GM18502 (cell line): ENCODE measurements at regions not wholly inside any gene's neighbourhood (a gene's known extent, or its start where the extent isn't known, plus 50 kb on each side); places are given as distances from the start of the nearest gene placed in this dataset.
"Not testable (repeated sequence)": the region's sequence is repeated elsewhere in the genome, so short reads cannot be mapped to it uniquely, and the experiment has no call there.

ENCODE experiments used
- ATAC-seq: cut with Tn5 transposase; IDR thresholded peaks from one replicate; pipeline ENCODE4 v1.9.1; 2021; ENCODE audit warnings: mild to moderate bottlenecking; ENCODE audit not compliant: unreplicated experiment, poor library complexity

DNA sequence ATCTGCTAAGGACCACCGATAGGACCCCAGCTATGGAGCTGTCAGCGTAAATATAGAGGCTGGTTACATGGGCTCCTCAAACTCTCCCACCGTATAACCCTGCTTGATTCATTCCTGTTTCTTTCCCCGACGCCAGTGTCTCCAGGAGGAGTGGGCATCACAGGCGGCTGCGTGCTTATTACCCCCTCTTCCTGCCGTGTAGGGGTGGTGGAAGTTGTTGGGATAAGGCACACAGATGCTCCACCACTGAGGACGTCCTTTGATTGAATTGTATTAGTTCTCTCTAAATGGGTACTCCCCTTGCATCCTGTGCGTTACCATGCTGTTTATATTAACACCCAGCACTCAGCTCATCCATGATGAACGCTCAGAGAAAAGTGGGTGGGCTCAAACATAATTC lies 104.6 kb downstream of the ZBTB18 start:
- no peak for ATAC-seq

DNA sequence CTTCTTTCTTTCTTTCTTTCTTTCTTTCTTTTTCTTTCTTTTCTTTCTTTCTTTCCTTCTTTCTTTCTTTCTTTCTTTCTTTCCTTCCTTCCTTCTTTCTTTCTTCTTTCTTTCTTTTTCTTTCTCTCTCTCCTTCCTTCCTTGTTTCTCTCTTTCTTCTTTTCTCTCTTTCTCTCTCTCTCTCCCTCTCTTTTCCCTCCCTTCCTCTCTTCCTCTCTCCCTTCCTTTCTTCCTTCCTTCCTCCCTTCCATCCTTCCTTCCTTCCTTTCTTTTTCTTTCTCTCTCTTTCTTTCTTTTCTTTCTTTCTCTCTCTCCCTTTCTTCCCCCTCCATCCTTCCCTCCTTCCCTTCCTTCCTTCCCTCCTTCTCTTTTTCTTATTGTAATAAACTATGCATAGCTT lies 105.5 kb downstream of the ZBTB18 start:
- ATAC-seq = not testable (repeated sequence)

- ATAC-seq = no peak
Measured at GRCh38 chr1:244157731-244158438, 106.8 kb downstream of the ZBTB18 start.

DNA sequence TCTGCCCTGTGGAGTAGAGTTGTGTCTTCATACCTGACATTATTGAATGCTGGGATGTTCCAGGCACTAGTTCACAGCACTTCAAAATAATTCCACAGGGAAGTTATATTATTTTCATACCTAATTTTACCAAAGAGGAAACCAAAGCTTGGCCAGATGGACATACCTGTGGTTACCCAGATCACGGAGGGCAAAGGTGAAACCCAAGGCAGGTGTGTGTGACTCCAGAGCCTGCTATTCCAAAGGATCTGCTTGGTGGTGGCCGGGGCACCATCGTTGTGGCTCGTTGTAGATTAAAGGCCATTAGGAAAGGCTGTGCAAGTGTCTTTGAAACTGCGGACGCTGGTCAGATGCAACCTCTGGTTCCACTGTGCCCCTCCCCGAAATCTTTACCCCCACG lies 108.6 kb downstream of the ZBTB18 start:
- ATAC-seq = no peak

DNA sequence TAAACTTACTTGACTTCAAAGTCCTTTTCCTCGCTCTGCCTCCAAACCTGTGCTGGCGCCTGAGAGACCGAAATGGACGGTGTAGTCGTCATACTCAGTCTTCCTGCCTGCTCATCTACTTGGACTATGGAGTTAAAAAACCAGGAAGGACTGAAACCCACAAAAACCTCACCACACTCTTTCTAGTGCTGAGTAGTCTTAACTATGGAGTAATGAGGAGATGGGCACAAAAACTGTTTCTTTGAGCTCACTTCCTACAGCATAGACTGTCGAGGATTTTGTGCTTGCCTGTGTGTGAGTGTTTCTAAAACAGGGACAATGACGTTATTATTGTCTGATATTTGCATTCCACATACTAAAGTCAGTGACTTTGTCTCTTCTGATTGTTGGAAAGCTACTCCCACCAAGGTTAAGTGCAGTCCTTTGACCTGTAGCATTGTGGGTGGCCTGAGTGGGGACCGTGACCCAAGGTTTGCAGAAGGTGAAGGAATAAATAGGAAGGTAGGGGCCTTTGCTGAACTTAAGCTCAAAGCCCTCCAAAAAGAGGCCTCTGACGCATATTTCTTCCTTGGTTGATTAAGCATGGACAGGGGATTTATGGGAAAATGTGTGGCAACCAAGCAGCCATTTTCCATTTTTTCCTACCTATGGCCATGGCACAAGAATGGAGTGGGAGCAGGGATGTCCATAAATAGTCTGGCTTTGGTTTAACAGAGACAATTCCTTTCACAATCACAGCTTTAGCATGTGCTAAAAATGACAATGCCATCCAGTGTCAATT lies 109.6 kb downstream of the ZBTB18 start:
- ATAC-seq = no peak

DNA sequence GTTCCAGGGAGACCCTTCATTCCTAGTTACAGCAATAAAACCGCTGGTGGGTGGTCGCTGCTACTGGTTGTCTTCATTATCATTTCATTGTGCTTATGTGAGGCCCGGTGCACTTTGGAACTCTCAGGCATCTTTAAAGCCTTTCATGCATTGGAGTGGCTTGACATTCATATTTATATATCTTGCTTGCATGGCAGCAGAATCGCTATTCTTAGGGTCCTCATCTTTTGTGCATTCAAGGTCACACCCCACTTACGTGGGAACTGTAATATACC lies 110.1 kb downstream of the ZBTB18 start:
- ATAC-seq = no peak

GRCh38 chr1:244162786-244163530 lies 111.9 kb downstream of the ZBTB18 start:
- ATAC-seq = no peak

DNA sequence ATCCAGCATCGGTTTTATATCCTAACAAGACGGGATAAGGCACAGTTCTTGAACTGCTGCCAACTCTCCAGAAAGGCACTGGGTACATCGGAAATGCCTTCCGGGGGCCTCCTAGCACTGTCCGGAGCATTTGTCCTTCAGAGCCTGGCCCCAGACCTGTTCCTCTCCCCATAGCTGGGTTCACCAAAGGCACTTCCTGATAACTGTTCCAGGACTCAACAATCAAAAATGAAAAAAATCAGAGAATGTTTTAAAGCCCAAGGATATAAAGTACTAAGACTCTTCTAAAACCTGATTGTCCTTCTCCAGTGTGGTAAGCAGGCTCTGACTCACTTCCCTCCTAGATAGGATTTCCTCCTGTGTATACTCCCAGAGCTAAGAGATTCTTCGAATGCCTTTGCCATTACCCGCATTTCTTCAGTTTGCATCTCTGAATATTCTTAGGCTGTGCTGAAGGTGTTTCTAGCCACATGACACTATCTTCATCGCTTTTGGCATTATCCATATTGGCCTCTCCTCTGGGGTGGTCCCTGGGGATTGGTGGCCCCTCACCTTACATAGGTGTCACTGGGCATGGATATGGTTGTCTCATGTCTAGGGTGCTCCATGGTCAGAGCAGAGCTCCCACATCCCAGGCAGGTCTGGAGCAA lies 112.9 kb downstream of the ZBTB18 start:
- no peak for ATAC-seq

GRCh38 chr1:244164511-244164890 lies 113.4 kb downstream of the ZBTB18 start:
- ATAC-seq = no peak

GRCh38 chr1:244165021-244165420 lies 113.9 kb downstream of the ZBTB18 start:
- ATAC-seq = no peak

DNA sequence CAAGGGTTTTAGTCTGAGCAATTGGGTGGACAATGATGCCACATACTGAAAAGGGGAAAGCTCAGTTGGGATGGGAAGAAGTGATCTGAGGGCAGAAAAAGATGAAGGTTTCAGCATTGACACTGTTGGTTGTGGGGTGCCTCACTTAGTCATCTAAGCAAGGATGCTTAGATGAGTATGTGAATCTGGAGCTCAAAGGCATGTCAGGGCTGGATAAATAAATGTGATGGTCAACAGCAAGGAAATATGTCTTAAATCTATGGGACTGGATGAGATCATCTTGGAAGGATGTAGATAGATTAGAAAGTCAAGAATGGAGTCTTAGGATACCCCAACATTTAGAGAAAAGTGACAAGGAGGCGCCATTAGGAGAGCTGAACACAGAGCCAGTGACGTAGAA lies 114.6 kb downstream of the ZBTB18 start:
- ATAC-seq = no peak

DNA sequence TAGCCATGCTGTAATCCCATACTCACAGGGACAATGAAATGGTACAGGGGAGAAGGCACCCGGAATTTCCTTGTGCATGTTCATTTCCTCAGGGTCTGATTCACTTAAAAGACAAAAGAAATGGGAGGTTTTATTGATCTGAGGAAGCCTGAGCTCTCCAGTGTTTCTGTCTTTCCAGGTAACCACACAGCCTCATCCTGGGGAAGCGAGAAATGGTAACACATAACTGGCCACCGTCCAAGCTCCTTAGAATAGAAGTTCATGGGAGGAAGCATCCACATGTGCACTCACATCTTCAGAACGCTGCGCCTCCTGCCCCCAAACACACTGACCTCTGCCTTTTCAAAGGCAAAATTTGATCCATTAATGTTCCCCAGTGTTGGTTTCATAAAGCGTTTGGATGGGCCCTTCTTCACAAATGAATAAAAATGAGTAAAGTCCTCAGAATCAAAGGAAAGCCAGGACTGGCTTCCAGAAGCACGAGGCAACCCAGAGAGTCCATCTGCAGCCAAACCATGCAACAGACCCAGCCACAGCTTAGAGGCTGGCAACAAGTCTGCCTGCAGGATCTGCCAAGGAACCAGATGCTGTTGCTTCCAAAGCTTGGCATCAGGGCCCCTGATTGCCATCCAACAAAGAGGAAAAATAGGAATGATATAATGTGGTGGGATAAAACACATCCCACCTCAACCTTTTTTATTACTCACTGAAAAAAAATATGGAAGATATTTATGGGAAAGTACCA lies 120.3 kb downstream of the ZBTB18 start:
- no peak for ATAC-seq

DNA sequence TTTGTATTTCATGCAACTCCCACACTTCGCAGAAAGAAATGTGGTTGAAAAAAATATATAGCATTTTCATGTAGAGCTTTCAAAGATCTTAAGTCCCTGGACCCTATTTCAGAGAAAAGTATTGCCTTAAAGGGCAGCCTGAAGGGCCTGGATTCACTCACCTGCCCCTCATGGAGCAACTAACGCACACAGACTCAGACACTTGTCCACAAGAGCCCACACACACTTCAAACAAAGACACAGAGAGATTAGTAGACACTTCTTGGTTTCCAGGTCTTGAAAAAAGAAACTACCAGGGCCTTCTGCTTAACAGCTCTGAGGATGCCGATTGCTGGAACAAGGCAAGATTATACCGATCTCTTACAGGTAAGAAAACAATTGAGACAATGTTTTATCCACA lies 122.2 kb downstream of the ZBTB18 start:
- no peak for ATAC-seq

GRCh38 chr1:244173769-244174168 lies 122.7 kb downstream of the ZBTB18 start:
- ATAC-seq = no peak

DNA sequence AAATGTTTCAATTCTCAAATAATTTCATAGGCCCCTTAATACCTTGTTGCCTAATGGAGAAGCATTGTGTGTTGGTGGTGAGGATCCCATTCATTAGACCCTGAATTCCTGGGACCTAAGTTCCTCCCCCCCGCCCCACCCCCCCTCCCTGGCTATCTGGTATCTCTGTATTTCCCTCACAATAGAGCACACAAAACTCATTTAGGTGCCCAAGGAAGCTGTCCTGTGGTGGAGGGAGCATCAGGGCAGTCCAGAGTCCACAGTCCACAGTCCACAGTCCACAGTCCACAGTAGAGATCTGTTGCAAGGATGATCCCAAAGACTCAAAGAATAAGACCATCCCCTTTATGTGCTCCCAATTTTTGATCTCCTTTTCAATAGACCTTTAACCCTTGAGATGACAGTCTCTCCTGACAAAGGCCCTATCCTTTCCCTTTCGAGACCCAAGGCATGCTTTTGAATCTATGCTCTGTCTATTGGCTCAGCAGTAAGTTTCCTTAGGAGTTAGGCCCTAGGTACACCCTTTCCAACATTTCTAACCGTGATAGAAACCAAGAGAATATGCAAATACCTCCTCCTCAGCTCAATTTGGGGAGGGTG lies 123.9 kb downstream of the ZBTB18 start:
- ATAC-seq = no peak

GRCh38 chr1:244176201-244176600 lies 125.1 kb downstream of the ZBTB18 start:
- no peak for ATAC-seq

GRCh38 chr1:244180256-244180655 lies 129.2 kb downstream of the ZBTB18 start:
- ATAC-seq = no peak

GRCh38 chr1:244181867-244182266 lies 130.8 kb downstream of the ZBTB18 start:
- no peak for ATAC-seq

GRCh38 chr1:244183037-244183436 lies 132.0 kb downstream of the ZBTB18 start:
- no peak for ATAC-seq

- no peak for ATAC-seq
Measured at GRCh38 chr1:244186372-244186771, 135.3 kb downstream of the ZBTB18 start.
